ENCODE measurements at regions not wholly inside any gene's neighbourhood (a gene's known extent, or its start where the extent isn't known, plus 50 kb on each side); places are given as distances from the start of the nearest gene placed in this dataset.

- TF ChIP-seq, protein P1, sequence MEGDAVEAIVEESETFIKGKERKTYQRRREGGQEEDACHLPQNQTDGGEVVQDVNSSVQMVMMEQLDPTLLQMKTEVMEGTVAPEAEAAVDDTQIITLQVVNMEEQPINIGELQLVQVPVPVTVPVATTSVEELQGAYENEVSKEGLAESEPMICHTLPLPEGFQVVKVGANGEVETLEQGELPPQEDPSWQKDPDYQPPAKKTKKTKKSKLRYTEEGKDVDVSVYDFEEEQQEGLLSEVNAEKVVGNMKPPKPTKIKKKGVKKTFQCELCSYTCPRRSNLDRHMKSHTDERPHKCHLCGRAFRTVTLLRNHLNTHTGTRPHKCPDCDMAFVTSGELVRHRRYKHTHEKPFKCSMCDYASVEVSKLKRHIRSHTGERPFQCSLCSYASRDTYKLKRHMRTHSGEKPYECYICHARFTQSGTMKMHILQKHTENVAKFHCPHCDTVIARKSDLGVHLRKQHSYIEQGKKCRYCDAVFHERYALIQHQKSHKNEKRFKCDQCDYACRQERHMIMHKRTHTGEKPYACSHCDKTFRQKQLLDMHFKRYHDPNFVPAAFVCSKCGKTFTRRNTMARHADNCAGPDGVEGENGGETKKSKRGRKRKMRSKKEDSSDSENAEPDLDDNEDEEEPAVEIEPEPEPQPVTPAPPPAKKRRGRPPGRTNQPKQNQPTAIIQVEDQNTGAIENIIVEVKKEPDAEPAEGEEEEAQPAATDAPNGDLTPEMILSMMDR (conservative IDR thresholded peaks at IDR 0.05; ENCODE audit: low read depth, low read length), result no peak
- TF ChIP-seq EZH2 (IDR thresholded peaks at IDR 0.05; ENCODE audit: low read length, unreplicated experiment), result no peak
Observed at GRCh38 chrX:109274806-109275205, 207.1 kb downstream of the GUCY2F start.
